ENCODE measurements at regions not wholly inside any gene's neighbourhood (a gene's known extent, or its start where the extent isn't known, plus 50 kb on each side); places are given as distances from the start of the nearest gene placed in this dataset.
"Not testable (repeated sequence)": the region's sequence is repeated elsewhere in the genome, so short reads cannot be mapped to it uniquely, and the experiment has no call there.

DNA sequence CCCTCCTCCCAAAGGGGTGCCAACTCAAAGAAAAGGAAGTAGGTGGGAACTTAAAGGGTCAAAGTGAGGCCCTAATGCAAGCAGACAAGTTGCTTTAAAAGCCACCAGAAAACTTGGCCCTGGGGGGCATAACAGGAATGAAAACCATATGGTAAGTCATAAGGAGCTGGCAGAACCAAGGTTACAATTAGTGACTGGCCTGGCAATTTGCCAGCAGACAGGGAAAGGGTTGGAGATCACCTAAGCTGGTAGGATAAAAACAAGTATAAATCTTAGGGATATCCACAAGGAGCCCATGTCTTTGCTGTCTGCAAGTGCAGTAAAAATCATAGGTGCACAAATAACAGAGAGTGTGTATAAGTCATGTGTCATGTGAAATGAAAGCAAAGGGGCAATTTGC, 256.7 kb upstream of the LRRTM4 start:
- H3K4me3 ChIP-seq (ENCODE audit: low read depth, low read length), result no peak overlapping the region
- no peak for TF ChIP-seq CTCF (conservative IDR thresholded peaks at IDR 0.05; ENCODE audit: low read depth, low read length)
- no peak for DNase-seq (ENCODE audit: low read depth)

DNA sequence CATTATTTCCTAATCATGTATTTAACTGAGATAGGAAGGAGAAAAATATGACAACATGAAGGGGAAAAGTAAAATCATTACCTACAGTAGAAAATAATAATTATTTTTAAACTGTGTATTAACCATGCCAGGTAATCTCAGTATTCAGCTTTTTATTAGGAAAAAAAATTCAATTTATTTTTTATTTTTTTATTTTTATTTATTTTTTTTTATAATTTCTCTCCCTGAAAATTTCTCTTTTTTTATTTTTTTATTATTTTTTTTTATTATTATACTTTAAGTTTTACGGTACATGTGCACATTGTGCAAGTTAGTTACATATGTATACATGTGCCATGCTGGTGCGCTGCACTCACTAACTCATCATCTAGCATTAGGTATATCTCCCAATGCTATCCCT, 271.3 kb upstream of the LRRTM4 start:
- not testable (repeated sequence) for H3K4me3 ChIP-seq (ENCODE audit: low read depth, low read length); DNase-seq (ENCODE audit: low read depth)

GRCh38 chr2:77796397-77796796, 274.2 kb upstream of the LRRTM4 start:
- no peak for DNase-seq (ENCODE audit: low read depth)
- no peak for TF ChIP-seq CTCF (conservative IDR thresholded peaks at IDR 0.05; ENCODE audit: low read depth, low read length)
- H3K4me3 ChIP-seq (ENCODE audit: low read depth, low read length), result no peak overlapping the region

DNA sequence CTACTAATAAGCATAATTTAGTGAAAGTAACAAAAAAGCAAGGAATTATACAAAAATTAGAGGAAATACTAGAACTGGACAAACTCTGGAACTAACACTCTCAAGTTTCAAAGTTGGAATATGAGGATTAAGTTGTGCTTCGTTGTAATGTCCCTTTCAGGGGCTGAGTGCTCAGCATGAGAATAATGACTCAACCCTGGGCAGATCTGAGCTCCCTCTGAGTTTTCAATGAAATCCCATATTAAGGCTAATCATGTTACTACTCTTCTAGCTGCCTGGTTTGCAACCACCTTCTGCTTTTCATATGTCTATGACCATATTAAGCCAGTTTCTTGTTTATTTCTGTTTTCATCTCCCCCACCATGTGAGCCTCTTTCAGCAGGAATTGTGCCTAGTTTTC, 274.9 kb upstream of the LRRTM4 start:
- DNase-seq (ENCODE audit: low read depth), result no peak
- no peak overlapping the region for H3K4me3 ChIP-seq (ENCODE audit: low read depth, low read length)
- no peak for TF ChIP-seq CTCF (conservative IDR thresholded peaks at IDR 0.05; ENCODE audit: low read depth, low read length)

DNA sequence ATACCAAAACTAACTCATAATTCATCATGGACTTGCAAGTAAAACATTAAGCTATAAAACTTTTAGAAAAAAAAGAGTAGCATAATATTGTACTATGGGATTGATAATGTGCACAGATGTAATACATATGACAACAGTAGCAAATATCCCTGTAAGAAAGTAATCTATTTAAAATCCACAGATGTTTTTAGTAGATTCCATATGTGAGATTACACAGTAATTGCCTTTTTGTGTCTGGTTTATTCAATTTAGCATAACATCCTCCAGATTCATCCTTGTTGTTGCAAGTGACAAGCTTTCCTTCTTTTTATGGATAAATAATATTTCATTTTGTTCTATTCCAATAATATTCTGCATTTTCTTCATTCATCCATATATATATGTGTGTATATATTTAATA, 278.2 kb upstream of the LRRTM4 start:
- H3K4me3 ChIP-seq (ENCODE audit: low read depth, low read length), result no peak overlapping the region
- no peak for TF ChIP-seq CTCF (conservative IDR thresholded peaks at IDR 0.05; ENCODE audit: low read depth, low read length)
- DNase-seq (ENCODE audit: low read depth), result no peak

GRCh38 chr2:77807531-77808215, 285.5 kb upstream of the LRRTM4 start:
- no peak overlapping the region for H3K4me3 ChIP-seq (ENCODE audit: low read depth, low read length)
- no peak for DNase-seq (ENCODE audit: low read depth)
- TF ChIP-seq CTCF (conservative IDR thresholded peaks at IDR 0.05; ENCODE audit: low read depth, low read length), result no peak

DNA sequence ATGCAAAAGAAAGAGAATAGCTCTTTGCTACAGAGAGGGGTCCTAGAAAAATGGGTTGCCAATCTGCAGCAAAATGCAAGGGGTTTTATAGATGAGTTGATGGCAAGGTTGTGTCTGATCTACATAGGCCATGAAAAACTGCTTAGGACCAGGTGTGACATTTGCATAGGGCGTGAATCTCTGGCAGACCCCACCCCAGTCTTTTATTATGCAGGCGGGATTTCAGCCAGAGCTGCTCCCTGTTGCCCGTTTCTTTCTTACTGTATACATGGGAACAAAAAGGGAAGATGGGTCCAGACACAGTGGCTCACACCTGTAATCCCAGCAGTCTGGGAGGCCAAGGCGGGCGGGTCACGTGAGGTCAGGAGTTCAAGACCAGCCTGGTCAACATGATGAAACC, 286.4 kb upstream of the LRRTM4 start:
- no peak for DNase-seq (ENCODE audit: low read depth)
- no peak overlapping the region for H3K4me3 ChIP-seq (ENCODE audit: low read depth, low read length)
- no peak for TF ChIP-seq CTCF (conservative IDR thresholded peaks at IDR 0.05; ENCODE audit: low read depth, low read length)
